GM12878 (cell line): ENCODE measurements at regions not wholly inside any gene's neighbourhood (a gene's known extent, or its start where the extent isn't known, plus 50 kb on each side); places are given as distances from the start of the nearest gene placed in this dataset.

Experiments
- ATAC-seq: fragments of 200-7000 bp; cut with Tn5 transposase; 3 replicates; pipeline ENCODE4 v1.9.1; 2020; ENCODE audit warnings: mild to moderate bottlenecking, moderate library complexity
- BruUV-seq: library from RNA; stranded (reverse); fragments of 400-500 nt; replicated peaks from 2 replicates; lab custom pipeline; 2021; lab: Mats Ljungman, UMichigan
- CTCF ChIA-PET: fragments of 300-600 bp; sonication (Branson Sonifier 250); formaldehyde crosslinking; extraction: SDS; loops from one replicate; lab custom pipeline; 2021; ENCODE audit warnings: inconsistent platforms; lab: Yijun Ruan, JAX
- POLR2A ChIA-PET: fragments of 350-600 bp; formaldehyde crosslinking; extraction: SDS; loops from one replicate; lab custom pipeline; 2021; ENCODE audit warnings: inconsistent platforms; lab: Charles Lee
- RAD21 ChIA-PET: fragments of 300-600 bp; sonication (Branson Sonifier 250); formaldehyde crosslinking; loops from one replicate; lab custom pipeline; 2023; ENCODE audit warnings: antibody characterized with exemption; ENCODE audit not compliant: unreplicated experiment; lab: Charles Lee
- SMC1A ChIA-PET: fragments of 300-600 bp; sonication (Branson Sonifier 250); formaldehyde crosslinking; loops from one replicate; lab custom pipeline; 2023; ENCODE audit not compliant: unreplicated experiment, uncharacterized antibody; lab: Charles Lee
- DNase-seq: peaks from one replicate; pipeline ENCODE4 v3.0.0-alpha.2; 2011; ENCODE audit warnings: low read depth, low spot score
- FAIRE-seq: peaks from 3 replicates; lab custom pipeline; 2011; peaks lifted over from hg19 to GRCh38; lab: Jason Lieb, UNC
- H2AFZ ChIP-seq: 2 replicates; pipeline ENCODE4 v1.6.0; 2011; ENCODE audit warnings: low read depth, low read length, control low read depth; ENCODE audit not compliant: control insufficient read depth
- H3K27ac ChIP-seq: 2 replicates; pipeline ENCODE4 v1.5.1; 2011; ENCODE audit warnings: control low read depth; ENCODE audit not compliant: control insufficient read depth, insufficient read depth
- H3K27me3 ChIP-seq, 2 experiments: replicated peaks in 1 of 2; 2 replicates each; pipeline versions ENCODE4 v1.6.0 to v1.6.1; 2011; ENCODE audit warnings: low read length in 1 of 2; ENCODE audit not compliant: control insufficient read depth in 2 of 2, insufficient read depth in 2 of 2
- H3K36me3 ChIP-seq, 2 experiments: 2 replicates each; pipeline ENCODE4 v1.5.1; 2011; ENCODE audit warnings: low read length in 1 of 2; ENCODE audit not compliant: control insufficient read depth in 2 of 2, insufficient read depth in 2 of 2
- H3K4me1 ChIP-seq: 2 replicates; pipeline ENCODE4 v1.6.1; 2011; ENCODE audit warnings: mild to moderate bottlenecking, low read length, moderate library complexity, mixed read lengths; ENCODE audit not compliant: control insufficient read depth, insufficient read depth
- H3K4me2 ChIP-seq: 2 replicates; pipeline ENCODE4 v1.6.0; 2011; ENCODE audit warnings: control low read depth; ENCODE audit not compliant: control insufficient read depth, insufficient read depth
- H3K4me3 ChIP-seq: fragments of 200-600 bp; sonication (generic); 2 replicates; pipeline ENCODE4 v1.5.1; 2016
- H3K79me2 ChIP-seq: 2 replicates; pipeline ENCODE4 v1.6.0; 2011; ENCODE audit warnings: low read length; ENCODE audit not compliant: control insufficient read depth, insufficient read depth
- H3K9ac ChIP-seq: 2 replicates; pipeline ENCODE4 v1.8.0; 2011; ENCODE audit warnings: low read length, control low read depth, mixed read lengths; ENCODE audit not compliant: control insufficient read depth, insufficient read depth
- H3K9me3 ChIP-seq: replicated peaks from 3 replicates; pipeline ENCODE4 v1.5.1; 2011; ENCODE audit warnings: mild to moderate bottlenecking, low read length; ENCODE audit not compliant: control insufficient read depth, insufficient read depth
- H4K20me1 ChIP-seq: 2 replicates; pipeline ENCODE4 v1.6.0; 2011; ENCODE audit not compliant: control insufficient read depth, insufficient read depth
- BCL3 ChIP-seq: IDR thresholded peaks from 2 replicates; pipeline ENCODE4 v1.6.1; 2011; ENCODE audit warnings: borderline replicate concordance, low read depth, mild to moderate bottlenecking, moderate library complexity, low read length; ENCODE audit not compliant: insufficient read depth, poor library complexity, severe bottlenecking
- CEBPB ChIP-seq, 2 experiments: fragments of 150-350 bp in 1 of 2; IDR thresholded peaks; 2 replicates each; pipeline ENCODE4 v1.6.1; 2012 to 2014; ENCODE audit warnings: low read depth in 2 of 2, low read length in 2 of 2, borderline replicate concordance in 1 of 2, inconsistent platforms in 1 of 2
- CHD4 ChIP-seq: fragments of 200-600 bp; sonication (generic); IDR thresholded peaks from 2 replicates; pipeline ENCODE4 v1.6.1; 2016; ENCODE audit warnings: mild to moderate bottlenecking
- E2F4 ChIP-seq: IDR thresholded peaks from 2 replicates; pipeline ENCODE4 v1.6.1; 2012; ENCODE audit warnings: low read depth, low read length, improper control_type of control experiment
- HSF1 ChIP-seq: fragments of 150-350 bp; IDR thresholded peaks from 2 replicates; pipeline ENCODE4 v1.6.1; 2014; ENCODE audit warnings: mild to moderate bottlenecking, low read depth, low read length
- IRF3 ChIP-seq: fragments of 450-650 bp; IDR thresholded peaks from 2 replicates; pipeline ENCODE4 v1.6.1; 2014; ENCODE audit warnings: mild to moderate bottlenecking
- MEF2A ChIP-seq: IDR thresholded peaks from 2 replicates; pipeline ENCODE4 v1.6.1; 2011; ENCODE audit warnings: low read depth, mild to moderate bottlenecking, low read length, moderate library complexity; ENCODE audit not compliant: insufficient read depth
- NKRF ChIP-seq: fragments of 450-650 bp; conservative IDR thresholded peaks from 2 replicates; pipeline ENCODE4 v1.6.1; 2017; ENCODE audit warnings: mild to moderate bottlenecking, moderate library complexity
- REST ChIP-seq: IDR thresholded peaks from 2 replicates; pipeline ENCODE4 v1.6.1; 2012; ENCODE audit warnings: mild to moderate bottlenecking, low read depth, low read length
- SMAD5 ChIP-seq: IDR thresholded peaks from 2 replicates; pipeline ENCODE4 v1.6.1; 2016; ENCODE audit warnings: antibody characterized with exemption, low read depth
- SPI1 ChIP-seq: IDR thresholded peaks from 2 replicates; pipeline ENCODE4 v1.6.1; 2011; ENCODE audit warnings: low read depth, mild to moderate bottlenecking, low read length, moderate library complexity, borderline replicate concordance; ENCODE audit not compliant: insufficient read depth
- TCF3 ChIP-seq: IDR thresholded peaks from 2 replicates; pipeline ENCODE4 v1.6.1; 2012; ENCODE audit warnings: low read depth, mild to moderate bottlenecking, low read length, borderline replicate concordance; ENCODE audit not compliant: insufficient read depth
- ZZZ3 ChIP-seq: IDR thresholded peaks from 2 replicates; pipeline ENCODE4 v1.6.1; 2011; ENCODE audit warnings: low read depth; ENCODE audit not compliant: control insufficient read depth, insufficient read length
- WGBS: methylation state at CpG from one replicate; pipeline ENCODE4 v1.1.6; 2016; ENCODE audit warnings: low lambda C conversion rate; ENCODE audit not compliant: insufficient replicate concordance, insufficient coverage; ENCODE audit errors: missing lambda C conversion rate; 5-methylcytosine and 5-hydroxymethylcytosine counted together
- in situ Hi-C: fragments of 300-500 bp; cut with MboI; formaldehyde crosslinking; loops from 9 replicates; pipeline ENCODE4 v1.14.3; 2018; ENCODE audit warnings: mixed read lengths
- intact Hi-C: fragments of 100-400 bp; cut with micrococcal nuclease; formaldehyde crosslinking; loops from one replicate; pipeline ENCODE4 v1.14.2; 2022; ENCODE audit not compliant: unreplicated experiment

- intact Hi-C loops, result no loop called here
- in situ Hi-C loops, result no loop called here
- TF ChIP-seq IRF3 (no peak), MEF2A (no peak), SMAD5 (no peak), TCF3 (no peak), REST (no peak), BCL3 (no peak), ZZZ3 (no peak), CEBPB (IDR thresholded peaks at IDR 0.05; ENCODE audit: borderline replicate concordance in 1 of 2, low read depth in 2 of 2, low read length in 2 of 2) (no peak), HSF1 (no peak), CHD4 (no peak), E2F4 (no peak), NKRF (no peak), SPI1 (no peak)
These were observed 77.2 kb upstream of the ADRA2C start for GRCh38 chr4:3689006-3689405.

More at GRCh38 chr4:3689006-3689405, 77.2 kb upstream of the ADRA2C start:
- RAD21 ChIA-PET, result no interaction called here
- BruUV-seq, result no TSS peak
- Histone ChIP-seq H3K4me2 (no peak overlapping the region), H3K36me3 (no peaks in the 10 kb centered on the region), H3K4me3 (no peak overlapping the region), H3K9ac (no peak overlapping the region), H3K79me2 (no peaks in the 10 kb centered on the region), H3K27me3 (no peaks in the 10 kb centered on the region; a peak in 1 of 4 replicates), H2AFZ (no peak overlapping the region), H4K20me1 (no peaks in the 10 kb centered on the region), H3K9me3 (no peaks in the 10 kb centered on the region), H3K27ac (no peak overlapping the region), H3K4me1 (no peaks in the 10 kb centered on the region)
- 62% methylated on average over 21 of the region's 21 CpGs for WGBS
- SMC1A ChIA-PET, result no interaction called here
- no peak for ATAC-seq
- DNase-seq, result no peak
- FAIRE-seq, result no peak
- CTCF ChIA-PET, result no interaction called here
- POLR2A ChIA-PET, result no interaction called here
